Fibroblast of the aortic adventitia (primary cell): ENCODE measurements at regions not wholly inside any gene's neighbourhood (a gene's known extent, or its start where the extent isn't known, plus 50 kb on each side); places are given as distances from the start of the nearest gene placed in this dataset.
"Not testable (repeated sequence)": the region's sequence is repeated elsewhere in the genome, so short reads cannot be mapped to it uniquely, and the experiment has no call there.

Source experiments
- DNase-seq: peaks from one replicate; pipeline ENCODE4 v3.0.0-alpha.2; 2010; ENCODE audit warnings: low read depth
- H3K4me3 ChIP-seq: 2 replicates; pipeline ENCODE4 v1.5.1; 2011; ENCODE audit warnings: low read depth, mild to moderate bottlenecking, control low read depth, low read length, moderate library complexity
- CTCF ChIP-seq: IDR thresholded peaks from 2 replicates; pipeline ENCODE4 v1.5.1; 2011; ENCODE audit warnings: mild to moderate bottlenecking, low read length, control low read depth, inconsistent platforms; ENCODE audit not compliant: insufficient read depth

DNA sequence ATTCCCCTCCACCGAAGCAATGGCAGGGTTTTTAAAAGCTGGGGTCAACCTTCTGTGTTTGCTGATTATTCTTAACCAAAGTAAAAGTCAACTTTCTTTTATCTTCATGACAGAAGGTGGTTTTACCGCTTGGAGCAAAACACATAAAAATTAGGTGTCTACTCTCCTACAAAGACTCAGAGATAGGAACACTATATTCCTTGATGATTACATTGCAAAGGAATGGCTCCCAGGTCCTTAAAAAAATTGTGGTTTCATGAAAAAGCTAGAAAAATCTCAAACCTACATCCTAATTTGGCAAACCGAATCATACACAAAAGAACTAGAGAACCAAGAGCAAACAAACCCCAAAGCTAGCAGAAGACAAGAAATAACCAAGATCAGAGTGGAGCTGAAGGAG is 760.4 kb upstream of the PCDH20 start:
- TF ChIP-seq CTCF: no peak
- H3K4me3 ChIP-seq: no peak overlapping the region
- no peak for DNase-seq

DNA sequence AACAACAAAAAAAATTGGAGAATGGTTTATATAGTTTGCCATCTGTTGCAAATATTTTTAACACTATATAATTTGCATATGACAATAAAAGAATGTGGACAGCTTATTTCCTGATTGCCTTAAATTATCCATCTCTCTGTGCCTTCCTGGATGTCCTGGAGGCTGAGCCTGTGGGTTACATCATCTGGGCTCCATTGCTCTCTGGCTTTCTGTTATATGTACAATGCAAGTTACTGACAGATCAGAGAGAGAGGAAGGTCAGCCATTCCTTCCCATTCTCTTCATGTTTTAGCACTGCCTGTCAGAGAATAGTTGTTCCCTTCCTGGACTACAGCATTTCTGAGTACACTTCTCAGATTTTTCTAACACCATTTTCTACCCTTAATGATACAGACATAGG is 758.3 kb upstream of the PCDH20 start:
- TF ChIP-seq CTCF: no peak
- no peak for DNase-seq
- no peak overlapping the region for H3K4me3 ChIP-seq

DNA sequence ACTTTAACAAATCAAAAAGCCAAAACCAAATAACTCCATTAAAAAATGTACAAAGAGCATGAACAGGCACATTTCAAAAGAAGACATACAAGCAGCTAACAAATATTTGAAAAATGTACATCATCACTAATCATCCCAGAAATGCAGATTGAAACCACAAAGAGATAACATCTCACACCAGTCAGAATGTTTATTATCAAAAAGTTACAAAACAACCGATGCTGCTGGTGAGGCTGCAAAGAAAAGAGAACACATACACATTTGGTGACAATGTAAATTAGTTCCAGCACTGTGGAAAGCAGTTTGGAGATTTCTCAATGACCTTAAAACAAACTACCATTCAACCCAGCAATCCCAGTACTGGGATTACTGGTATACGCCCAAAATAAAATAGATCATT is 756.0 kb upstream of the PCDH20 start:
- no peak overlapping the region for H3K4me3 ChIP-seq
- DNase-seq: no peak
- TF ChIP-seq CTCF: no peak

- no peak for TF ChIP-seq CTCF
- no peak for DNase-seq
- no peak overlapping the region for H3K4me3 ChIP-seq
Observed at GRCh38 chr13:62168891-62169290, 753.2 kb upstream of the PCDH20 start.

DNA sequence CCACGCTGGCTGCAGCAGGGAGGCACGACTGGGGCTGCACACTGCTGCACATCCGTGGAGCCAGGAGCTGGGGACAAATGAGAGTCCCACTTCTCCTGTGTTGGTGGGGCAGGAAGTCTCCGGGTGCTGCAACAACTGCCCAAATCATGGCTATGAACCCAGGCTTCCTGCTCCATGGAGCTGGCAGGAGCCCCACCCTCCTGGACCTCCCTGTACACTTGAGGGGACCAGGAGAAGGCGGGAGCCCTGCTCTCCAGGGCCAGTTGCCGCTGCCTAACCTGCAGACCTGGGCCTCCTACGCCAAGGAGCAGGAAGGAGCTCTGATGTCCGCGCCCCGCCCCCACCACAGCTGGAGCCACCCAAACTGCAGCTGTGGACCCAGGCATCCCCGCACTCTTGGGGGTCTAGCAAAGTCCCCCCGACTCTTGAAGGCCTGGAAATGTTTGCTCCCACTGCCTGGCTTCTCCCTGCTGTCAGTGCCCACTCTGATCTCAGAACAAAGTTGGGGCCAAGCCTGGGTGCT is 752.1 kb upstream of the PCDH20 start:
- no peak for DNase-seq
- no peak overlapping the region for H3K4me3 ChIP-seq
- TF ChIP-seq CTCF: no peak

DNA sequence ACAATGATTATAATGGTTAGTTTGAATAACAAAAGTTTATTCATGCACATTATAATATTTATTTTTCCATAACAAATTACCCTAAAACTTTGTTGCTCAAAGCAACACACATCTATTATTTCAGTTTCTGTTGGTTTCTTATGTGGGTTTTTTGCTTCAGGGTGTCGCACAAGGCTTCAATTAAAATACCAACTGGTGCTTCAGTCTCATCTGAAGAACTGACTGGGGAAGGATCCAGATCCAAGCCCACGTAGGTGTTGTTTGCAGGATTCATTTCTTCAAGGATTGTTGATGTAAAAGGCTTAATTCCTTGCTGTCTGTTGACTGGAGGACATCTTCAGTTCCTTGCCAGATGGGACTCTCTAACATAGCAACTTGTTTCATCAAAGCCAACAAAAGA is 747.2 kb upstream of the PCDH20 start:
- H3K4me3 ChIP-seq: no peak overlapping the region
- TF ChIP-seq CTCF: no peak

DNA sequence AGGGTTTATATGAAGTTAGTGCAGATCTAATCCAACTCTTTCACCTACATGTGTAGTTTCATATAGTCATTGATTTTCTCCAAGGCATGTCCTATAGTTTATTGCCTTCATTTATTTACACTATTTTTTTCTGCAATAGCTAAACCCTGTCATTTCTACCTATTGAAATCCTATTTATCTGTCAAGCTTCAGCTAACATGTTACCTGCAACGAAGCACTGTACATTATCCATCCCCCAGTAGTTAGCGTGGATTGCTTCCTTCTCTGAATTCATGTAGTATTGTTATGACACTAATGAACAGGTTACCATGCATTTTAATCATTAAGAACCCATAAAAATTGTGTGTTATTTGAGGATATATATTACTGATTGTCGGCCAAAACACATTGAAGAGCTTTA is 742.9 kb upstream of the PCDH20 start:
- no peak overlapping the region for H3K4me3 ChIP-seq
- DNase-seq: no peak
- TF ChIP-seq CTCF: no peak

More for the DNA sequence above, 747.2 kb upstream of the PCDH20 start:
- DNase-seq: no peak

- not testable (repeated sequence) for H3K4me3 ChIP-seq, DNase-seq
Observed at GRCh38 chr13:62151724-62152123, 736.1 kb upstream of the PCDH20 start.
